ENCODE measurements at regions not wholly inside any gene's neighbourhood (a gene's known extent, or its start where the extent isn't known, plus 50 kb on each side); places are given as distances from the start of the nearest gene placed in this dataset.

DNA sequence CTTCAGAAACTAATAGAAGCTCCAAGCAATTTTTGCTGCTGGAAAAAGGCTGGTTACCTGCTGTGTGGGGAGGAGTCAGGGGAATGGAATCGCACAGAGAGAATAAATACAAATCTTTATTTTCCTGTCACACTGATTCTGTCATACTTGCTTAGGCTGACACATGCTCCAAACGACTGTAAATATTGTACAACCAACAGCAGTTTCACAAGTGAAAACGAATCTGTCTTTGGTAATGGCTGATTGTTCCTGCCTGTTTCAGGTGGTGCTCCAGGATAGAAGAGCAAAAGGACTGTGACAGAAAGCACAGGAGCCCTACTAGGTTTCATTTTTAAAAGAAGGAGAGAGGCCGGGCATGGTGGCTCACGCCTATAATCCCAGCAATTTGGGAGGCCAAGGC is 125.5 kb upstream of the DCLK2 start:
- H3K79me2 ChIP-seq (ENCODE audit: control insufficient read depth, insufficient read depth, low read length), result no peaks in the 10 kb centered on the region
- H3K4me2 ChIP-seq (ENCODE audit: control insufficient read depth, insufficient read depth), result no peak overlapping the region
- RAD21 ChIA-PET (ENCODE audit: unreplicated experiment), result no interaction called here
- SMC1A ChIA-PET (ENCODE audit: uncharacterized antibody, unreplicated experiment), result no interaction called here
- H3K27me3 ChIP-seq (replicated peaks in 1 of 2; ENCODE audit: control insufficient read depth in 2 of 2, insufficient read depth in 2 of 2, low read length in 1 of 2), result no peaks in the 10 kb centered on the region
- 13% methylated on average over 5 of the region's 5 CpGs for WGBS (ENCODE audit: insufficient coverage, insufficient replicate concordance, low lambda C conversion rate, missing lambda C conversion rate)
- no peak for DNase-seq (ENCODE audit: low read depth, low spot score)
- no peak overlapping the region for H3K9ac ChIP-seq (ENCODE audit: control insufficient read depth, insufficient read depth, low read length)
- H3K9me3 ChIP-seq (replicated peaks; ENCODE audit: control insufficient read depth, insufficient read depth, low read length), result no peaks in the 10 kb centered on the region
- H3K27ac ChIP-seq (ENCODE audit: control insufficient read depth, insufficient read depth), result no peak overlapping the region
- no peak overlapping the region for H2AFZ ChIP-seq (ENCODE audit: control insufficient read depth, low read depth, low read length)
- POLR2A ChIA-PET, result no interaction called here
- in situ Hi-C loops (cut with MboI), result no loop called here
- no peak overlapping the region for H3K4me3 ChIP-seq
- H3K36me3 ChIP-seq (ENCODE audit: control insufficient read depth in 2 of 2, insufficient read depth in 2 of 2, low read length in 1 of 2), result no peaks in the 10 kb centered on the region
- H4K20me1 ChIP-seq (ENCODE audit: control insufficient read depth, insufficient read depth), result no peaks in the 10 kb centered on the region
- no peak for FAIRE-seq
- no peak for TF ChIP-seq CHD2 (IDR thresholded peaks at IDR 0.05; ENCODE audit: borderline replicate concordance, low read depth, low read length)
- TF ChIP-seq, protein P1, sequence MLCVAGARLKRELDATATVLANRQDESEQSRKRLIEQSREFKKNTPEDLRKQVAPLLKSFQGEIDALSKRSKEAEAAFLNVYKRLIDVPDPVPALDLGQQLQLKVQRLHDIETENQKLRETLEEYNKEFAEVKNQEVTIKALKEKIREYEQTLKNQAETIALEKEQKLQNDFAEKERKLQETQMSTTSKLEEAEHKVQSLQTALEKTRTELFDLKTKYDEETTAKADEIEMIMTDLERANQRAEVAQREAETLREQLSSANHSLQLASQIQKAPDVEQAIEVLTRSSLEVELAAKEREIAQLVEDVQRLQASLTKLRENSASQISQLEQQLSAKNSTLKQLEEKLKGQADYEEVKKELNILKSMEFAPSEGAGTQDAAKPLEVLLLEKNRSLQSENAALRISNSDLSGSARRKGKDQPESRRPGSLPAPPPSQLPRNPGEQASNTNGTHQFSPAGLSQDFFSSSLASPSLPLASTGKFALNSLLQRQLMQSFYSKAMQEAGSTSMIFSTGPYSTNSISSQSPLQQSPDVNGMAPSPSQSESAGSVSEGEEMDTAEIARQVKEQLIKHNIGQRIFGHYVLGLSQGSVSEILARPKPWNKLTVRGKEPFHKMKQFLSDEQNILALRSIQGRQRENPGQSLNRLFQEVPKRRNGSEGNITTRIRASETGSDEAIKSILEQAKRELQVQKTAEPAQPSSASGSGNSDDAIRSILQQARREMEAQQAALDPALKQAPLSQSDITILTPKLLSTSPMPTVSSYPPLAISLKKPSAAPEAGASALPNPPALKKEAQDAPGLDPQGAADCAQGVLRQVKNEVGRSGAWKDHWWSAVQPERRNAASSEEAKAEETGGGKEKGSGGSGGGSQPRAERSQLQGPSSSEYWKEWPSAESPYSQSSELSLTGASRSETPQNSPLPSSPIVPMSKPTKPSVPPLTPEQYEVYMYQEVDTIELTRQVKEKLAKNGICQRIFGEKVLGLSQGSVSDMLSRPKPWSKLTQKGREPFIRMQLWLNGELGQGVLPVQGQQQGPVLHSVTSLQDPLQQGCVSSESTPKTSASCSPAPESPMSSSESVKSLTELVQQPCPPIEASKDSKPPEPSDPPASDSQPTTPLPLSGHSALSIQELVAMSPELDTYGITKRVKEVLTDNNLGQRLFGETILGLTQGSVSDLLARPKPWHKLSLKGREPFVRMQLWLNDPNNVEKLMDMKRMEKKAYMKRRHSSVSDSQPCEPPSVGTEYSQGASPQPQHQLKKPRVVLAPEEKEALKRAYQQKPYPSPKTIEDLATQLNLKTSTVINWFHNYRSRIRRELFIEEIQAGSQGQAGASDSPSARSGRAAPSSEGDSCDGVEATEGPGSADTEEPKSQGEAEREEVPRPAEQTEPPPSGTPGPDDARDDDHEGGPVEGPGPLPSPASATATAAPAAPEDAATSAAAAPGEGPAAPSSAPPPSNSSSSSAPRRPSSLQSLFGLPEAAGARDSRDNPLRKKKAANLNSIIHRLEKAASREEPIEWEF (IDR thresholded peaks at IDR 0.05; ENCODE audit: insufficient replicate concordance, low read depth, low read length), result no peak
- no peak for TF ChIP-seq IKZF1 (conservative IDR thresholded peaks at IDR 0.05)
- TF ChIP-seq RELA (IDR thresholded peaks at IDR 0.05; ENCODE audit: borderline replicate concordance, partially characterized antibody), result no peak
- TF ChIP-seq BACH1 (IDR thresholded peaks at IDR 0.05; ENCODE audit: borderline replicate concordance), result no peak
- TF ChIP-seq SMAD5 (IDR thresholded peaks at IDR 0.05; ENCODE audit: low read depth), result no peak
- TF ChIP-seq BRCA1 (IDR thresholded peaks at IDR 0.05; ENCODE audit: low read depth, low read length), result no peak
- no peak for TF ChIP-seq CBFB (IDR thresholded peaks at IDR 0.05; ENCODE audit: low read depth)
- no peak for TF ChIP-seq RBBP5 (conservative IDR thresholded peaks at IDR 0.05)
- no peak for TF ChIP-seq MYC (IDR thresholded peaks at IDR 0.05; ENCODE audit: insufficient read depth, insufficient read length, insufficient replicate concordance, low read length, severe bottlenecking)
- CTCF ChIA-PET, result no interaction called here
- no peaks in the 10 kb centered on the region for H3K4me1 ChIP-seq (ENCODE audit: control insufficient read depth, insufficient read depth, low read length)
- intact Hi-C loops (cut with micrococcal nuclease; ENCODE audit: unreplicated experiment), result no loop called here
- no TSS peak for BruUV-seq (replicated peaks)
- ATAC-seq, result no peak

Measured in GM12878 (cell line).